CD14-positive monocyte (primary cell): ENCODE measurements at regions not wholly inside any gene's neighbourhood (a gene's known extent, or its start where the extent isn't known, plus 50 kb on each side); places are given as distances from the start of the nearest gene placed in this dataset.

Experiments
- DNase-seq, 3 donors: peaks; one replicate each; pipeline ENCODE4 v3.0.0-alpha.2; 2011 to 2022
- H2AFZ ChIP-seq: 2 replicates; pipeline ENCODE4 v1.6.0; 2012; ENCODE audit warnings: mild to moderate bottlenecking, low read depth, low read length, inconsistent platforms; ENCODE audit not compliant: insufficient read depth, poor library complexity, severe bottlenecking
- H3K27ac ChIP-seq, 2 donors: 1 replicate in 1 of 2; 2 replicates in 1 of 2; pipeline ENCODE4 v1.5.1; 2012 to 2013; ENCODE audit warnings: low read length in 2 of 2, control low read depth in 1 of 2, inconsistent platforms in 1 of 2, low read depth in 1 of 2, mild to moderate bottlenecking in 1 of 2
- H3K27me3 ChIP-seq, 2 donors: one replicate each; pipeline versions ENCODE4 v1.6.0 to v1.6.1; 2011 to 2013; ENCODE audit warnings: low read length in 2 of 2; ENCODE audit not compliant: control insufficient read depth in 2 of 2, insufficient read depth in 2 of 2
- H3K36me3 ChIP-seq, 2 donors: replicated peaks in 1 of 2; 1 replicate in 1 of 2; 2 replicates in 1 of 2; pipeline versions ENCODE4 v1.5.1 to v1.6.1; 2012 to 2013; ENCODE audit warnings: low read length in 2 of 2, control low read depth in 1 of 2, inconsistent platforms in 1 of 2, mild to moderate bottlenecking in 1 of 2; ENCODE audit not compliant: insufficient read depth in 2 of 2, control insufficient read depth in 1 of 2
- H3K4me1 ChIP-seq, 2 donors: 1 replicate in 1 of 2; 2 replicates in 1 of 2; pipeline versions ENCODE4 v1.5.1 to v1.6.1; 2012 to 2013; ENCODE audit warnings: low read length in 2 of 2, control low read depth in 1 of 2, inconsistent platforms in 1 of 2, mild to moderate bottlenecking in 1 of 2, moderate library complexity in 1 of 2; ENCODE audit not compliant: insufficient read depth in 2 of 2, control insufficient read depth in 1 of 2
- H3K4me2 ChIP-seq: replicated peaks from 2 replicates; pipeline ENCODE3; 2012; ENCODE audit warnings: low read length, moderate library complexity, mild to moderate bottlenecking; ENCODE audit not compliant: poor library complexity, severe bottlenecking; ENCODE audit errors: extremely low read depth
- H3K4me3 ChIP-seq, 3 experiments: fragments of 200-600 bp in 1 of 3; sonication (generic) in 1 of 3; replicated peaks in 1 of 3; 1 replicate in 2 of 3; 2 replicates in 1 of 3; pipeline ENCODE4 v1.5.1; 2011 to 2013; ENCODE audit warnings: low read length in 3 of 3, mild to moderate bottlenecking in 3 of 3, control low read depth in 2 of 3, low read depth in 2 of 3, inconsistent platforms in 1 of 3, moderate library complexity in 1 of 3
- H3K79me2 ChIP-seq: 2 replicates; pipeline ENCODE4 v1.6.0; 2012; ENCODE audit warnings: mild to moderate bottlenecking, control low read depth, inconsistent platforms, low read length, moderate library complexity; ENCODE audit not compliant: insufficient read depth
- H3K9ac ChIP-seq: 2 replicates; pipeline ENCODE4 v1.6.0; 2017; ENCODE audit warnings: low read length, mild to moderate bottlenecking; ENCODE audit not compliant: insufficient read depth, poor library complexity, severe bottlenecking
- H3K9me3 ChIP-seq, 2 donors: replicated peaks in 1 of 2; 1 replicate in 1 of 2; 2 replicates in 1 of 2; pipeline versions ENCODE4 v1.5.1 to v1.6.1; 2012 to 2013; ENCODE audit warnings: low read length in 2 of 2, control low read depth in 1 of 2; ENCODE audit not compliant: control insufficient read depth in 1 of 2, insufficient read depth in 1 of 2
- H4K20me1 ChIP-seq: 2 replicates; pipeline ENCODE4 v1.6.0; 2012; ENCODE audit warnings: mild to moderate bottlenecking, low read length, control low read depth, moderate library complexity; ENCODE audit not compliant: insufficient read depth
- H3K27ac Mint-ChIP-seq, 7 donors: one replicate each; pipeline ENCODE4 v1.8.0; 2020; ENCODE audit warnings: mild to moderate bottlenecking in 7 of 7, mixed read lengths in 7 of 7, moderate library complexity in 6 of 7, inconsistent platforms in 2 of 7
- H3K27me3 Mint-ChIP-seq, 3 donors: one replicate each; pipeline ENCODE4 v1.8.0; 2021 to 2022; ENCODE audit warnings: low read depth in 3 of 3, mild to moderate bottlenecking in 3 of 3, mixed read lengths in 3 of 3, moderate library complexity in 3 of 3, inconsistent platforms in 1 of 3
- H3K36me3 Mint-ChIP-seq, 2 donors: one replicate each; pipeline ENCODE4 v1.8.0; 2020; ENCODE audit warnings: mixed read lengths in 2 of 2, inconsistent platforms in 1 of 2, mild to moderate bottlenecking in 1 of 2
- H3K4me1 Mint-ChIP-seq: one replicate; pipeline ENCODE4 v1.8.0; 2020; ENCODE audit warnings: mild to moderate bottlenecking, mixed read lengths
- H3K4me3 Mint-ChIP-seq, 2 donors: one replicate each; pipeline ENCODE4 v1.8.0; 2020; ENCODE audit warnings: mild to moderate bottlenecking in 2 of 2, mixed read lengths in 2 of 2, moderate library complexity in 1 of 2
- H3K9me3 Mint-ChIP-seq, 7 donors: one replicate each; pipeline ENCODE4 v1.8.0; 2020 to 2022; ENCODE audit warnings: mixed read lengths in 7 of 7, mild to moderate bottlenecking in 6 of 7, moderate library complexity in 6 of 7, inconsistent platforms in 2 of 7
- CTCF ChIP-seq: fragments of 200-600 bp; IDR thresholded peaks from one replicate; pipeline ENCODE4 v1.8.0; 2022; ENCODE audit warnings: antibody characterized with exemption, mild to moderate bottlenecking
- WGBS: methylation state at CpG from one replicate; pipeline ENCODE4 v1.1.5; 2013; ENCODE audit warnings: missing lambda C conversion rate; ENCODE audit not compliant: insufficient coverage; 5-methylcytosine and 5-hydroxymethylcytosine counted together
- intact Hi-C, 2 donors: fragments of 100-400 bp; cut with micrococcal nuclease; formaldehyde crosslinking; loops; one replicate each; pipeline versions ENCODE4 v1.15.0 to v1.15.1; 2023

- Histone ChIP-seq H3K27ac (no peak overlapping the region), H3K4me3 (no peak overlapping the region), H3K79me2 (no peaks in the 10 kb centered on the region), H3K4me1 (no peaks in the 10 kb centered on the region), H3K9ac (no peak overlapping the region), H4K20me1 (no peaks in the 10 kb centered on the region), H2AFZ (no peak overlapping the region), H3K36me3 (no peaks in the 10 kb centered on the region), H3K9me3 (no peaks in the 10 kb centered on the region), H3K27me3 (no peaks in the 10 kb centered on the region), H3K4me2 (no peak overlapping the region)
- intact Hi-C loops, result no loop called here
- no peak overlapping the region for H3K4me3 Mint-ChIP-seq
- no peak for TF ChIP-seq CTCF
- no peak overlapping the region for H3K27ac Mint-ChIP-seq
- peaks cover 0 to 3% (median 0%) of the 10 kb centered on the region in 7 donors for H3K9me3 Mint-ChIP-seq
- no peak for DNase-seq
- WGBS, result 88% methylated on average over 5 of the region's 7 CpGs
- no peaks in the 10 kb centered on the region for H3K4me1 Mint-ChIP-seq
- H3K36me3 Mint-ChIP-seq, result no peaks in the 10 kb centered on the region
- H3K27me3 Mint-ChIP-seq, result peaks cover 0 to 15% (median 5%) of the 10 kb centered on the region in 3 donors
These were observed 489.7 kb downstream of the QKI start for GRCh38 chr6:163904186-163904585.

- Mint-ChIP-seq H3K4me3 (no peak overlapping the region), H3K27me3 (peaks cover 0 to 15% (median 5%) of the 10 kb centered on the region in 3 donors), H3K9me3 (peaks cover 0 to 2% (median 0%) of the 10 kb centered on the region in 7 donors), H3K27ac (no peak overlapping the region), H3K36me3 (no peaks in the 10 kb centered on the region), H3K4me1 (no peaks in the 10 kb centered on the region)
- H3K9ac ChIP-seq, result no peak overlapping the region
- H3K4me3 ChIP-seq, result no peak overlapping the region
- DNase-seq, result no peak
- TF ChIP-seq CTCF, result no peak
- no peaks in the 10 kb centered on the region for H3K79me2 ChIP-seq
- no peaks in the 10 kb centered on the region for H3K36me3 ChIP-seq
- H2AFZ ChIP-seq, result no peak overlapping the region
- H3K4me1 ChIP-seq, result no peaks in the 10 kb centered on the region
- H4K20me1 ChIP-seq, result no peaks in the 10 kb centered on the region
- no peak overlapping the region for H3K27ac ChIP-seq
- intact Hi-C loops, result no loop called here
- H3K9me3 ChIP-seq, result no peaks in the 10 kb centered on the region
- H3K27me3 ChIP-seq, result no peaks in the 10 kb centered on the region
- WGBS, result 94% methylated on average over 8 of the region's 8 CpGs
- H3K4me2 ChIP-seq, result no peak overlapping the region
These were observed 489.0 kb downstream of the QKI start for GRCh38 chr6:163903541-163903940.
